Stimulated activated CD4-positive, alpha-beta T cell treated with anti-CD3 and anti-CD28 coated beads, Interleukin-15, amount 100 ng/mL, for 48 hours (primary cell): ENCODE measurements at regions not wholly inside any gene's neighbourhood (a gene's known extent, or its start where the extent isn't known, plus 50 kb on each side); places are given as distances from the start of the nearest gene placed in this dataset.

ENCODE experiments used
- DNase-seq, 2 donors: peaks; one replicate each; pipeline ENCODE4 v3.0.0-alpha.2; 2020; ENCODE audit warnings: low read depth in 2 of 2

DNA sequence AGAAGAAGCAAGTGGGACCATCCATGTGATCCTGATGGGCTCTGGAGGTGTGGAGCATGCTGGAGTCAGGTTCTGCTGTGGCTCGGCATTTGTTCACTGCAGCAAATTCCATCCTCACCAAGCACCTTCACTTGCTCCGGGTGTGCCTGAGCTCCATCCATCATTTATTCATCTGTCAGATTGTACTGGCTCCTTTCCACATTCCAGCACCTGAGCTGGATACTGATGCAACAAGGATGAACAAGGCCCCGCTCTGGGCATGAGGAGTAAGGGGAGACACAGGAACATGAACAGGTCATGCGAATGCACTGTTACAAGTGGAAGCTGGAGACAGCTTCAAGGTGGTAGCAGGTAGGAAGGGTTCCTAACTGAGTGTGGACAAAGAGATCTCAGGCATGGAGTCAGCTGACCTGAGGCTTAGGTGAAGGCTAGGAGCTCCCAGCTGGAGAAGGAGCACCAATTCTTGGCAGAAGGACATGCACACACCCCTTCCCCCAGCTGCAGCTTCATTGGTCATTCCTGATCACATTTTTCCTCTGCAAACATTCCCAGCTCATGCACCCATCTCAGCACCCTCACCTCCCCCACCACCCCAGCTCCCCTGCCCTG is 133.7 kb upstream of the ZMIZ1 start:
- DNase-seq, result no peak

DNA sequence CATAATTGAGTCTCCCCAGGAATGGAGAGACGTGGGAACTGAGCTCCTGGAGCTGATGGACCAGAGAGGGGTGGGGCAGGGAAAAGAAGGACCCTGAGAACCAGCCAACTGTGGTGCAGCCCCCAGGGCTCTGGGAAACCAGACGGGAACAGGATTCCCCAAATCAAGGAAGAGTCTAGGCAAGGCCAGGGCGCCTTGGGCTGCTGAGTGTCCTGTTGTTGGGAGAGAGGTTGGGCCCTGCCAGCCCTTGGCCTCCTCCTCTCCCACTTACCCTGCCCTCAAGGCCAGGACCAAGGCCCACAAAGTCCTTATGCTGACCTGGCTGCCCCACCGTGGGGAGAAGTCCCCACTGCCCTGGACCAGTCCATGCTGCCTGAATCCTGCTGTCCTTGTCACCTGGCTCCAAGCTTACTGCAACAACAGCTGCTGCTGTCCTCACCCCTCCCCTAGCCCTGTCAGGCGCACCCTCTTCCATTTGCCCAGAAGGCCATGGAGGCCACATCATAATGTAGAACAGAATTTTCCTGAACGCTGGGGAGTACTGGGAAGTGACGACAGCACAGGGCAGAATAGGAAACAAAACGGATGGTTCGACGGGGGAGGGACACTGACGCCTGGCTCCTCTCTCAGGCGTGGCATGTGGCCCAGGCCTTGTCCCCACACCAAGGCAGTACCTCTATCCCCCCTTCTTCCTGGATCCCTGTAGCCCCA is 132.9 kb upstream of the ZMIZ1 start:
- DNase-seq, result no peak

DNA sequence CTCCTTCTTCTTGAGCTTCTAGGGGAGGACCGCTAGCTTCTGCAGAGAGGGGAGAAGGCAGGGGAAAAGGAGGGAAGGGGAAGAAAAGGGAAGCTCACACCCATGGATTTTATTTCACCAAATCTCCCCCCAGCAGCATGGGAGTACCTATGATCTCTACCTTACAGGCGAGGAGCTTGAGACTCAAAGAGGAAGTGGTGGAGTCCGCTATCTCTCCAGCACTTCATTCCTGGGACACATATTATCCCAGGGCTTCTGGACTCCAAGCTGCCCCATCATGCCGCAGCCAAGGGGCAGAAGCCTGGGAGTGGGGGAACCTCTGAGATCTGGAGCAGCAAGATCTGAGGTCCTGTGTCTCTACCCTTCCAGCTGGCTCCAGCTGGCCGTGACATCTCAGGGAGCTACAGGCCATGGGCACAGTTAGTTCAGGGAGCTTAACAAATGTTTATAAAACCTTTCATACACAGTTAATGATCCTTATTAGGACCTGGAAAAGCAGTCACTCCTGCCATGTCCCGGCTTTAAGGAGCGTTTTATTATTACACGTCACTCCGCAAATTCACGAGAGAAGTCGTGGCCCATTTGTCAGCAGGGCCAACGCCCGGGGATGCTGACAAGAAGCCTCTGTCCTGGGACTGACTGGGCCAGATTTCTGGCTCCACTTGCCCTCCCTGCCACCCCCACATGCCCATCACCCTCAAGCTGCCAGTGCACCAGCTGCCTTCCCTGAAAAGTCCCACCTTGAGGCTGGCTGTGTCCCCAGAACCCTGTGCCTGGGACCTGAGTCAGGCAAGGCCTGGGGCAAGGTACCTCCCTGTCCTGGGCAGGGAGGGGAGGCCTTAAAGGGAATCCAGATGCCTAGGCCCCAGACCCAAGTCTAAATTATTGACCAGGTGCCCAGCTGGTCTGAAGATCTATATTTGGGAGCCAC is 132.1 kb upstream of the ZMIZ1 start:
- DNase-seq, result no peak

DNA sequence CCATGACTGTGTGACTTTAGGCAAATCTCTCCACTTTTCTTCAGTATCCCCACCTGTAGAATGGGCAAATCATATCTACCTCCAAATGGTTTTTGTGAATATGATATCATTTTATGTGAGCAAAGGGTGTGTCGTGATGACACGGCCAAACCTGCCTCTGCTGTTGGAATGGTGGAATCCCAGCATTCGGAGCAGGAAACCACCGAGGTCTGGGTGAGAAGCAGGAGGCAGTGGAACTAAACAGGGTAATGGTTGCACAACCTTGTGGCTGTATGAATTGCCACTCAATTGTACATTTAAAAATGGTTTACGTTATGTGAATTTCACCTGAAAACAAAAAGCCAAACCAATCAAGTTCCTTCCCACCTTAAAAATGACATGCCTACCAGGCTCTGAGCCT is 131.4 kb upstream of the ZMIZ1 start:
- DNase-seq, result no peak

DNA sequence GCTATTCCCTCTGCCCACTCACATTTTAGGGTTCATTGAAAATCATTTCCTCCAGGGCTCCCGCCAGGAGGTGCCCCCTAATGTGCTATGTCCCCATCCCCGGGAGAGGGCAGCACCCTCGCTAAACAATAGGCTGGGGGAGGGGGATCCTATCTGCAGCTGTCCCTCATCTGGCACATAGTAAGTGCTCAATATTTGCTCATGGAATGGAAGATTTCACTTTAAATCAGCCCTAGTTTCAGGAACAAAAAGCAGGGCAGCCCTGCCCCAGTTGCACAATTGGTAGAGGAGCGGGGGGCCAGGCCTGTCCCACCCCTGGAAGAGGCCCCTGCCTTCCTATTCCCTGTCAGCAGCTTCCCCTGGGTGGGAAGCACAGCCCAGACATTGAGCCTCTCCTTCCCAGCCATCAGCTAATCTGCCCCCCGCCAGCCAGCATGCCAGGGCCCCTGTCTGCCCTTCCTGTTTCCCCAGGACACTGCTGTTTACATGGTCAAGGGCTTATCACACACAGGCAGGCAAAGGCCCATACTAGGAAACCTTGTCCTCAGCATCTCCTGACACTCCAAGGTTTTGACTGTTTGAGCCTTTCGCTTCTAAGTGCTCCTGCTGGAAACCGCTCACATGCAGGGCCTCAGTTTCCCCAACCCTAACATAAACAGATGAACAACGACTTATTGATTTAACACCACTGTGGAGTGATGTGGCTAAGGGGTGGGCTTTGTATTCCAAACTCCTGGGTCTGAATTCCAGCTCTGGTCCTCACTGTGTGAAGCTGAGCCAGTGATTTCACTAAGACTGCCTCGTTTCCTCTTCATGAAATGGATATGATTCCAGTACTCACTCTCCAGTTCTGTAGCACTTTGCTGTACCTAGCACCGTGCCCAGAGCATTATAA is 130.7 kb upstream of the ZMIZ1 start:
- peak in 1 of 2 donors; percentile 2 for DNase-seq

DNA sequence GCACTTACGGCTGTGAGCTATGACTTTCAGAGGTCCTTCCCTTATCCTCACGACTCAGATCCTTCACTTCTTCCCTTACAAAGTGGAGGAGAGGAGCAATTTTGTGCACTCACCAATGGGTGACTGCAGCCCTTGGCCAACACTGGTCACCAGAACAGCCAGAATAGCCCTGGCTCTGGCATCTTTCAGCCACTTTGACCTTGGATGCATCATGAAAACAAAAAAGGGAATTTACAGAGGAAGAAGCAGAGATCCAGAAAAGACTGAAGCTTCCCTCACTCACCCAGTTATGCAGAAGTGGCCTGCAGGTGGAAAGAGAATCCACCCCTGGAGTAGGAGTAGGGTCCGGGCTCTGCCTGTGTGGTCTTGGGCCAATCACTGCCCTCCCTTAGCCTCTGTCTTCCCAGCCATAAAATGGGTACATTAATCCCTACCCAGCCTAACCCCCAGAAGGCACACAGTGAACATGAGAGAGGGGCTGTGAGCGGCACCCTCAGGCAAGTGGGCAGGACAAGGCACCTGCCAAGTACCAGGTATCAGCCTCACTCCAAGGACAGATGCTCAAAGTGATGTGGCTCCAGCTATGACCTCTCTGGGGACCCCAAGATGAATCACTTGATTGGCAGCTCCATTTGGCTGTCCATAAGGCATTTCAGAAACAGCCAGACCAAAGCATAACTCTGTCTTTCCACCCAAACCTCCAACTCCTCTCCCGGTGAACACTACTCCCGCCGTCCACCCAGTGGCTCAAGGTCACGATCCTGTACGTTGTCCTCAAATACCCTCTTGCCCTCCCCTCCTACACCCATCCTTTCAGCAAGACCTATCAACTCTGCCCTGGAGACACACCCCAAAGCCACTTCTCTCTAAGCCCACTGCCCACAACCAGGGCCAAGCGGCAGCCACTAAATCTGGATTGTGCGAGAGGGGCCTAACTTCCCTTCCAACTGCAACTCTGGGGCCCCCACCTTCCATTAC is 129.8 kb upstream of the ZMIZ1 start:
- no peak for DNase-seq

DNA sequence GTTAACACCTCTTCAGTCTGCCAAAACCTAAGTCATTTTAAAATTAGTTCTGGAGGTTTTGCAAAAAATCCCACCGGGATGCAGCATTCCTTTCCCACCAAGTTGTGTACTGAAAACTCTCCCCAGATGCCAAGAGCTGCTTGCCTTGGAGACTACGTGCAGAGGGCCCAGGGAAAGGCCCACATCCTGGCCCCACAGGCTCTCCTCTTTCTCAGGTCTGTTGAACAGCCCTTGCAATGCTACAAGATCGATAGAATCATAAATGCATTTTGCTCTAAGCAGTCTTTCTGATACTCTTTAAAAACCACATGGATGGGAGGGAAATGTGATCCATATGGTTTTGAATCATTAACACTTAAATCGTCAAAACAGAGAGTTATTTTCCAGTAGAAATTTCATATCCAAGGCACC is 126.7 kb upstream of the ZMIZ1 start:
- DNase-seq, result no peak

DNA sequence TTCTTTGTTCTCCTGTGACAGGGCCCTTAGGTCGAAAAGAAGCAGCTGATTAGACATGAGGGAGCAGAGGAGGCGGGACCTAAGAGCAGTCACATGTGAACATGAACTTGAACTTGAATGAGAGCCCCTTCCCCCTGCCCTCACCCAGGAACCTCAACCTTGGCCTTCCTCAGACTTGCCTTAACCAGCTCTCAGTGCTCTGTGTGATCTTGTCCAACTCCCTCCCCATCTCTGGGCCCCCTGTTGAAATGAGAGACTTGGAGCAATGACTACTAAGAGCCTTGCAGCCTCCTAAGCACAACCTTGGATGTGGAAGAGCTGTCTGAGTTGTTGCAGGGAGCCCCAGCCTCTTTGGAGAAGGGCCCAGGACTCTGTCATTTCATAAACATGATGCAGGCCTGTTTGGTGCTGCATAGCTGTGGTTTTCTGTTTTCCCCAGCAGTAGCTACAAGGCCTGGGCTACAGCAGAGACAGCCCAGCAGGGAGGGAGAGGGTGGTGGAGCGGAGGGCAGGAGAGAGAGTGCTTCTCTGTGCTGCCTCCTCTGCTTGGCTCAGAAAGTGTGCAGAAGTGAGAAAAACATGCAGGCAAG is 123.9 kb upstream of the ZMIZ1 start:
- no peak for DNase-seq

DNA sequence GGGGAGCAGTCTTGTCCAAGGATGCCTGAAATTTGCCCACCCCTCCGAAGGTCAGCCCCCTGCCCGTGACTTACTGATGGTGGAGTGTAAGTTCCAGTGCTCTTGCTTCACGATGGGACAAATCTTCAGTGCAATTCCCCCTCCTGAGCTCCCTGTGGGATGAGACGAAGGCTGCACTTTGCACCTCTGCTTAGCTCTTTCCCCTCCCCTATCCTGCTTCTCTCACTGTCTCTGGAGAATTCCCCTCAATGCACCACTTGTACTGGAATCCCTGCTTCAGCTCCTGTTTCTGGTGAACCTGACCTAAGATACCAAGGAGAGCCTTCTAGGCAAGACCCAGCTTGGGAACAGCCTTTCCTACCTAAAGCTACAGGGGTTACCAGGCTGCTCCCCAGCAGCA is 122.9 kb upstream of the ZMIZ1 start:
- no peak for DNase-seq

DNA sequence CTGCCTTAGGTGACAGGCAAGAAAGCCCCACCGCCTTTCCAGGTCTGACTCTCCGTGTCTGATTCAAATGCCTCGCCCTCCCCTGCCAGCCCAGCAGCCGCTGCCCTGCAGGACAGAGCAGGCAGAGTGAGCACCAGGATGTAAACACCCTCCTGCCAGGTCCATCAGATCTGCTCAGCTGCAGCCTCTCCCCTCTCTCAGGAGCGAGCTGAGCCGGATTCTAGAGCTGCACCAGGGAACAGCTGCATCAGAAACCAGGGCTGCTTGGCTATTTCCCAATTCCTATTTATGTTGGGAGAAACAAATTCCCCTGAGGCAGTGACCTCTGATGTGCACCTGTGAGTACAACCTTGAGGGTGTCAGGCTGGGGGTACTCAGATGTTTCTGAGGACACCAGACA is 121.5 kb upstream of the ZMIZ1 start:
- DNase-seq, result no peak

DNA sequence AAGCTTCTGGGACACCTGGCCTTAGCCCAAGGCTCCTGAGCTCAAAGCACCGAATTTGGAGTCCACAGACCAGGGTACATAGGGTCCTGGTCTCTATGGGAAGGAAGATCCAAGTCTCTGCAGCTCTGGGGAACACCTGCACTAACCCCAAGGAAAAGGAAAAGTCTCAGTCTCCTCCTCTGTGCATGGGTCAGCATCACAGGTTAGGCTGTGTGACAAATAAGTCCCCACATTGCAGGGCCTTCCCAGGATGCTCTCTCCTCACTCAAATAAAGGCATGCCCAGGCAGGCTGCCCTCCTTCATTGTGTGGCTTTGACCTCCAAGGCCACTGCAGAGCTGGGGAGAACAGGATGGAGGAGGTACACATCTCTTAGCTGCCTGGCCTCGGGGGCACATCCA is 121.0 kb upstream of the ZMIZ1 start:
- no peak for DNase-seq

DNA sequence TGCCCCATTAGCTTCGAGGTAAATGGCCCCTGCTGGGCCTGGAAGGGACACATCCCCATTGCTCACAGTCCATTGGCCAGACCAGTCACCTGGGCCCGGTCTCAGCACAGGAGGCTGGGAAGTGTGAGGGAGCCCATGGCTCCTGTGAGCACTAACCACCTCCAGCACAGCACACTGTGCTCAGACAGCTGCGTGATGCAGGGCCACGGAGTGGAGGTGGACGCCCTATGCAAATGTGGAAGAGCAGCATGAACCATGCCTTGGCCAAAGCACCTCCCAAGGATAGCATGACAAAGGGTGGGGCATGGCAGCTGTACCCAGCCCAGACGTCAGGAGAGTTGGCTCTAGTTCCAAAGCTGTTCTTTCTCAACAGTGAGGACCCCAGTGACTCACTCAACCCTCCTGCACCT is 120.1 kb upstream of the ZMIZ1 start:
- DNase-seq, result no peak

DNA sequence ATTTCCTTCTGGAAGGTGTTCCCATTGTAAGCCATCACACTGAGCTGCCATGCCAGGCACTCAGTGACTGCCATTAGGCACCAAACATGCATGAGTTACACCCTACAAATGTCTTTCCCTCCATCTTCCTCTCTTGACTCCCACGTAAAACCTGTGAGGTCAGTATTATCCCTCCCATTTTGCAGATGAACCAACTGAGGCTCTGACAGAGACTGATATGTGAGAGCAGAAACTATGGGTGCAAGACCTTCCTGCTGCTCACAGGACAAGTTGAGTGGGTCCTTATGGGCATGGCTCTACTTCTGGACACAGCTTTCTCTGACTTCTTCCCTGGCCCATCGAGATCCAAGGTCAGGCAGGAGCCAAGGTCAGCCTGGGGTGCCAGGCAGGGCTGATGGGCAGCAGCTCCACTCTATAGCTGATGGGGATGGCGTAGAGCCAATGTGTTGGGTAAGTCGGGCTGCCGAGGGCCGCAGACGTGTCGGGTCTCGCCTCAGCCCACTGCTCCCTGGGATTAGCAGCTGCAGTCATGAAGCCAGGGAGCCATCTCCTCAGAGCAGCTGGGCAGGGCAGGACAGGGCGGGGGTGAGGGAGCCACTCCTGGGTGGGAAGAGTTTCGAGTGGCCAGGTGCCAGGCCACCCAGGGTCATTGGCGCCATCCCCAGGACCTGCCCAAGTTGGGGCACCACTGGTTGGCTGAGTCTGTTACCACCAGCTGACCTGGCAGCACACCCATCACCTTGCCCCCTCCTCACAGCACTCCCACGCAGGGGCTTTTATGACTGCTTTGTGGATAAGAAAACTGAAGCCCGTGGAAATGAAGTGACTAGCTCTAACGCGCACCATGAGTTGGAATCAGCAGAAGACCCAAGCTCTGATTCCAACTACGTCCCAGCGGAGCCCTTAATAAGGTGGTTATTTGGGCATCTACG is 117.8 kb upstream of the ZMIZ1 start:
- DNase-seq, result no peak

DNA sequence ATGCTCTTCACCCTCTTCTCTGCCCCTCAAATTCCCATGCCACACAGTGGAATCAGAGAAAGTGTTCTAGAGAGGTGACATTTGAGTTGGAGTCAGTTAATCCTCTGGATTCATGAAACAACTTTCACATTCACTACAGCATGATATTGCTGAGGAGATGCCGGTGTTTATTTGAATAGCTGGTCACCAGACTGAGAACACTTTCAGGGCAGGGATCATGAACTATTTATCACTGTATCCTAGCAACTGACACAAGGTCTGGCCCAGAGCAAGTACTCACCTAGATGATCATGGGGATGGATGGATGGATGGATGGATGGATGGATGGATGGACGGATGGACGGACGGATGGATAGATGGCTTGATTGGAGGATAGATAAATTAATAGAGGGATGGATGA is 116.7 kb upstream of the ZMIZ1 start:
- no peak for DNase-seq

DNA sequence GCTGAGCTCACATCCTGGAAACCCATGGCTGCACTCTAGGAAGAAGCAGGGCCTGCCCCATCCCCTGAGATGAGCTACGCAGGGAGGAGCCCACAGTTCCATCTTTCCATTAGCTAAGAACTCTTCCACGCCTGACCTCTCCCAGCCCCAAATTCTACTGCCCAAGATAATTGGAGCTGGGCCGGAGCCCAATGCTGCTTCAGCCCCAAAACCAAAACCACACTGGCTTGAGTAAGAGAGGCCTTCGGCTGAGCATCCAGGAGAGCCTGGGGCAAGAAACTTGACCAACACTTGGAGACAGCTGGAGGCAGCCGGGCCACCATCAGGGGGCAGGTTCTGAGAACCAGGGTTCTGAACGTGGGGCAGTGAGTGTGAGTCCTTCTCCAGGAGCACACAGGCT is 116.1 kb upstream of the ZMIZ1 start:
- no peak for DNase-seq

DNA sequence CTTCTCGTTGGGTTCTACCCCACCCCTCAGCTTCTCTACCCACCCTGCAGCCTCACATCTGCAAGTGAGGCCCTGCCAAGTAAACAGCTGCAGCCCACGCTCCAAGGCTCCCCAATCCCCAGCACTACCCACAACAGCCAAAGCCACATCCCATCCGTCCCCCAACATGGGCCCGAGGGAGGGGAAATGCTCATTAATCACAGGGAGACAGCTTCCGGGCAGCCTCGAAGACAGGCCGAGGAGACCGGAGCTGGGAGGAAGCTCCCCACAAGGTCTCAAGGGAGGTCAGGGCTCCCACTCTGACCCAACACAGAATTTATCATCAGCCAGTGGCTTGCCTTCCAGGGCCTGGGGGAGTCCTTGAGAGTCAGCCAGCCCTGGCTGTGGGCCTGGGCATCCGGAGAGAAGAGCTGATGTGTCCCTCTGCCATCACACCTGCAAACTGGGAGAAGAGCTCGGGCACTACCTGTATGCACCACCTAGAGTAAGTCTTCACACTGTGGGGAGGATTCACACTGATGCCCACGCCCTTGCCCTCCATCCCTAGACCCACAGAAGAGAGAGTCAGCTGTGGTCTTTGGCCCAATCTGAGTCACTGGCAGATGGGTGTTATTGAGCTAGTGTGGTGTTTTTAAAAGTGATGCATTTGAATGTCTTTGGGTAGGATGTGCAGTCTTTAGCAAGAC is 115.5 kb upstream of the ZMIZ1 start:
- DNase-seq, result no peak

DNA sequence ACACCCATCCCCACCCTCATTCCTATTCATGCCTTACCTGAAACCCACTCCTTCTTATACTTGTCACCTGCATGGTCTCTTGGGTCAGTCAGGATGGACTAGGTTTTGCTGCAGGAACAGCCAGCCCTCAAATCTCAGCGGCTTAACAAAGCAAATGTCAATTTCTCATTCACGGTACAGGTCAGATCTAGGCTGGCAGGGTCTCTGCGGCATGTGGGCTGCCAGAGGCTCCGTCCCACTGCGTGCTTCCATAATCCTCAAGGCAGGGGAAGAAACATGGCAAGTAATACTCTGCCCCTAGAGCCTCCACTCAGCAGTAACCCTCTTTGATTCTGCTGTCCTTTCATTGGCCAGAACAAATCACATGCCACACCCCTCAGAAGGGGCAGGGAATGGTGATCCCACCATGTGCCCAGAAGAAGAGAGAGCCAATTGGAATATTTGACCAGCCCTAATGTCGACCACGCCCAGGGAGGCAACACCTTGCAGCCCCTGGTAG is 114.9 kb upstream of the ZMIZ1 start:
- DNase-seq, result no peak

DNA sequence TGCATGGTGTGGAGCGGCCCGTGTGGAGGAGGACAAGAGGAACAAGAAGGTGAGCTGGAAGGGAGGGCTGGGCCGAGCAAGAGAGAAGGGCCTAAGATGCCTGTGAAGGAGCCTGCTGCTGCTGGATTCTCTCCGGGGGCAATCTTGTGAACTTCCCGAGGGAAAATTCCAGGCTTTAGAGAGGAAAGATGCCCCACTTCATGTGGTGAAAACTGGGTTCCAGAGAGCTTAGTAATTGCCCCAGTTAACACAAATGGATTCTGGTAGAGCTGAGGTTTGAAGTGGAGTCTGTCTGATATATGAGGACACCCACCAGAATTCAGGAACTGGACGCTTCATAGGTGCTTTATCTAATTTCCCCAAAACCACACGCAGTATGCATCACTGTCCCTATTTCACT is 114.1 kb upstream of the ZMIZ1 start:
- no peak for DNase-seq
